DOHH2 (cell line): ENCODE measurements at regions not wholly inside any gene's neighbourhood (a gene's known extent, or its start where the extent isn't known, plus 50 kb on each side); places are given as distances from the start of the nearest gene placed in this dataset.

ENCODE experiments used
- EZH2phosphoT487 ChIP-seq: fragments of 200-600 bp; sonication (generic); IDR thresholded peaks from 2 replicates; pipeline ENCODE4 v1.6.1; 2017; ENCODE audit warnings: borderline replicate concordance, mild to moderate bottlenecking, antibody characterized with exemption, low read length, moderate library complexity, mixed read lengths
- TF ChIP-seq, protein P1 (sequence below): fragments of 200-600 bp; sonication (generic); IDR thresholded peaks from one replicate; pipeline ENCODE4 v1.5.1; 2014; ENCODE audit warnings: antibody characterized with exemption, mild to moderate bottlenecking, low read depth, low read length; ENCODE audit not compliant: poor library complexity, severe bottlenecking

DNA sequence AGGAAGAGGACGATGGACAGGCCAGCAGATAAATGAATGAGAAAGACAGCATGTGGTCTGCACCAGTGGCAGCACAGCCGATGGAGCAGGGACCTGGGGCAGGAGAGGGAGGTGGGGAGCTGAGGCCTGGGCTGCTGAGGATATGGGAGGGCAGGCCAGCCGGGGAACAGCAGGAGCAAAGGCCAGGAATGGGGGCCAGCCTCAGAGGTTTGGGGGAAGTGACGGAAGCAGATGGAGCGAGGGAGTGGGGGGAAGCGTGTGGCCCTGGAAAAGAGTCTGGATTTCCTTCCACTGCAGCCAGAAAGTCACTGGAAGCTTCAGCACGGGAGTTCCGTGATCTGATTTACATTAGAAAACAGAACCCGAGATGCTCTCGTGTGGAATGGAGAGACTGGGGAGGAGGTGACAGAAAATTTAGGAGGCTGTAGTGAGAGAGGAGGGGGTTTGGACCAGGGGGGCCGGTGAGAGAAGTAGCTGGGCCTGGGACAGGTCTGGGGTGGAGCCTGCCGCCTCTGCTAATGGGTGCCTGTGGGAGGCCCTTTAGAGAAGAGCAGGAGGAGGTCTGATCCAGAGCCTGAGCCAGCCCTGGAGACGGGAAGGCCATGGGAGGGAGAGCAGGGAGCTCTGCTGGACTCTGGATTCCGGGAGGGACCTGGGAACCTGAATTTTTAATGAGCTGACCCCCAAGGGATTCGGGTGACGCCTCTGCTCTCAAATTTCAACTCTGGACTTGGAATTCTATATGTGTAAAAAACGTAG lies 65.4 kb downstream of the TSPAN17 start:
- TF ChIP-seq, protein P1, sequence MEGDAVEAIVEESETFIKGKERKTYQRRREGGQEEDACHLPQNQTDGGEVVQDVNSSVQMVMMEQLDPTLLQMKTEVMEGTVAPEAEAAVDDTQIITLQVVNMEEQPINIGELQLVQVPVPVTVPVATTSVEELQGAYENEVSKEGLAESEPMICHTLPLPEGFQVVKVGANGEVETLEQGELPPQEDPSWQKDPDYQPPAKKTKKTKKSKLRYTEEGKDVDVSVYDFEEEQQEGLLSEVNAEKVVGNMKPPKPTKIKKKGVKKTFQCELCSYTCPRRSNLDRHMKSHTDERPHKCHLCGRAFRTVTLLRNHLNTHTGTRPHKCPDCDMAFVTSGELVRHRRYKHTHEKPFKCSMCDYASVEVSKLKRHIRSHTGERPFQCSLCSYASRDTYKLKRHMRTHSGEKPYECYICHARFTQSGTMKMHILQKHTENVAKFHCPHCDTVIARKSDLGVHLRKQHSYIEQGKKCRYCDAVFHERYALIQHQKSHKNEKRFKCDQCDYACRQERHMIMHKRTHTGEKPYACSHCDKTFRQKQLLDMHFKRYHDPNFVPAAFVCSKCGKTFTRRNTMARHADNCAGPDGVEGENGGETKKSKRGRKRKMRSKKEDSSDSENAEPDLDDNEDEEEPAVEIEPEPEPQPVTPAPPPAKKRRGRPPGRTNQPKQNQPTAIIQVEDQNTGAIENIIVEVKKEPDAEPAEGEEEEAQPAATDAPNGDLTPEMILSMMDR, result no peak
- no peak for TF ChIP-seq EZH2phosphoT487
